AG04450 (cell line): ENCODE measurements at regions not wholly inside any gene's neighbourhood (a gene's known extent, or its start where the extent isn't known, plus 50 kb on each side); places are given as distances from the start of the nearest gene placed in this dataset.

Experiments used
- CTCF ChIA-PET: fragments of 300-600, 350-600 bp; formaldehyde crosslinking; extraction: SDS; loops from one replicate; lab custom pipeline; 2022; ENCODE audit warnings: antibody characterized with exemption, inconsistent platforms; lab: Charles Lee
- POLR2A ChIA-PET: fragments of 350-600 bp; formaldehyde crosslinking; extraction: SDS; loops from one replicate; lab custom pipeline; 2021; ENCODE audit warnings: antibody characterized with exemption, inconsistent platforms; lab: Yijun Ruan, JAX
- DNase-seq: peaks from one replicate; pipeline ENCODE4 v3.0.0-alpha.2; 2011; ENCODE audit warnings: low read depth, low spot score
- H3K27ac ChIP-seq: one replicate; pipeline ENCODE4 v1.5.1; 2012; ENCODE audit warnings: low read depth, low read length, control low read depth
- H3K27me3 ChIP-seq: one replicate; pipeline ENCODE4 v1.6.0; 2012; ENCODE audit warnings: low read length; ENCODE audit not compliant: control insufficient read depth, insufficient read depth
- H3K4me3 ChIP-seq: 2 replicates; pipeline ENCODE4 v1.5.1; 2011; ENCODE audit warnings: mild to moderate bottlenecking, low read depth, low read length, control low read depth
- H3K9me3 ChIP-seq: 2 replicates; pipeline ENCODE4 v1.5.1; 2012; ENCODE audit warnings: low read length; ENCODE audit not compliant: control insufficient read depth, insufficient read depth
- TF ChIP-seq, protein P1 (sequence below): IDR thresholded peaks from 2 replicates; pipeline ENCODE4 v1.5.1; 2011; ENCODE audit warnings: low read depth, low read length, control low read depth, inconsistent platforms

DNA sequence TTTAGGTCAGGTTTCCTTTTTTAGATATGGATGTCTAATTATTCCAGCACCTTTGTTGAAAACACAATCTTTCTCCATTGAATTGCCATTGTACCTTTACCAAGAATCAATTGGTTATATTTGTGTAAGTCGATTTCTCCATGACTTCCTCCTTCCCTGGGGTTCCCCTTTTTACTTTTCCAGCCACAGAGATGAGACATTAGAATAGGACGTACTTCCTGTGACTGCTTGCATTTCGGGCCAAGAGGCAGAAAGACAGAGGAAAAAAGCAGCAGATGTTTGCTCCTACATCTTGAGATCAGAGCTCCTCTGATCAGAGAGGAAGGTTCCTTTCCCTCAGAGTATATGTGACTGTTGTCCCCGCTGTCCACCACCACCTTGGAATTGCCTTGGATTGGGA is 453.7 kb upstream of the RGS6 start:
- Histone ChIP-seq H3K27me3 (no peaks in the 10 kb centered on the region), H3K9me3 (no peaks in the 10 kb centered on the region), H3K4me3 (no peak overlapping the region), H3K27ac (no peak overlapping the region)
- ChIA-PET POLR2A (interaction anchor here (0.7 kb wide), 1 partner anchor 236 kb away, joined by 3 read pairs; no protein-coding TSS in a partner anchor), CTCF (no interaction called here)
- no peak for DNase-seq
- TF ChIP-seq, protein P1, sequence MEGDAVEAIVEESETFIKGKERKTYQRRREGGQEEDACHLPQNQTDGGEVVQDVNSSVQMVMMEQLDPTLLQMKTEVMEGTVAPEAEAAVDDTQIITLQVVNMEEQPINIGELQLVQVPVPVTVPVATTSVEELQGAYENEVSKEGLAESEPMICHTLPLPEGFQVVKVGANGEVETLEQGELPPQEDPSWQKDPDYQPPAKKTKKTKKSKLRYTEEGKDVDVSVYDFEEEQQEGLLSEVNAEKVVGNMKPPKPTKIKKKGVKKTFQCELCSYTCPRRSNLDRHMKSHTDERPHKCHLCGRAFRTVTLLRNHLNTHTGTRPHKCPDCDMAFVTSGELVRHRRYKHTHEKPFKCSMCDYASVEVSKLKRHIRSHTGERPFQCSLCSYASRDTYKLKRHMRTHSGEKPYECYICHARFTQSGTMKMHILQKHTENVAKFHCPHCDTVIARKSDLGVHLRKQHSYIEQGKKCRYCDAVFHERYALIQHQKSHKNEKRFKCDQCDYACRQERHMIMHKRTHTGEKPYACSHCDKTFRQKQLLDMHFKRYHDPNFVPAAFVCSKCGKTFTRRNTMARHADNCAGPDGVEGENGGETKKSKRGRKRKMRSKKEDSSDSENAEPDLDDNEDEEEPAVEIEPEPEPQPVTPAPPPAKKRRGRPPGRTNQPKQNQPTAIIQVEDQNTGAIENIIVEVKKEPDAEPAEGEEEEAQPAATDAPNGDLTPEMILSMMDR, result no peak

GRCh38 chr14:71481021-71481654 is 451.1 kb upstream of the RGS6 start:
- Histone ChIP-seq H3K27me3 (no peaks in the 10 kb centered on the region), H3K4me3 (no peak overlapping the region), H3K9me3 (no peaks in the 10 kb centered on the region), H3K27ac (no peak overlapping the region)
- DNase-seq, result no peak
- TF ChIP-seq, protein P1, result no peak
- ChIA-PET CTCF (interaction anchor here (0.7 to 1.4 kb wide), 2 partner anchors 57 to 315 kb away, joined by 3 to 4 read pairs; no protein-coding TSS in a partner anchor), POLR2A (interaction anchor here (0.6 kb wide), 1 partner anchor 160 kb away, joined by 4 read pairs; no protein-coding TSS in a partner anchor)

DNA sequence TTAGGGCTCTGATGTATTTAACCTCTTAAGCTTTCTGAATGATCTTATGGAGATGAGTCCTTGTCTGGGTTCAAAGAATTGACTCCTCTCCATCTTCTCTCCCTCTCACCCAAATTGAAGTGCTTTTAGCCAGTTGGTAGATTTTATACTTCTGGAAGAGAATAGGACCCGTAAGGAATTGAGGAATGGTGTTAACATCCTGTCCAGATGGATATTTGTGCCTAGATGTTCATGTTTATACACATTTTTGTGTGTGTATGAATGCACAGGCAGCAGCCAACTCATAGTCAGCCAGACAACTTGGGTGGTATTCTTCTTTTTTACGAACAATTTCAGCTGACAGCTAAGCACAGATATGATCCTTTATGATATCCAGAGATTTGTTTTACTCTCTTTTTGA is 449.6 kb upstream of the RGS6 start:
- ChIA-PET CTCF (no interaction called here), POLR2A (no interaction called here)
- no peak overlapping the region for H3K27ac ChIP-seq
- TF ChIP-seq, protein P1, result no peak
- H3K27me3 ChIP-seq, result no peaks in the 10 kb centered on the region
- no peak for DNase-seq
- H3K9me3 ChIP-seq, result no peaks in the 10 kb centered on the region
- no peak overlapping the region for H3K4me3 ChIP-seq

GRCh38 chr14:71483154-71483553 is 449.1 kb upstream of the RGS6 start:
- no peaks in the 10 kb centered on the region for H3K9me3 ChIP-seq
- DNase-seq, result no peak
- no peaks in the 10 kb centered on the region for H3K27me3 ChIP-seq
- no peak overlapping the region for H3K27ac ChIP-seq
- CTCF ChIA-PET, result no interaction called here
- no peak overlapping the region for H3K4me3 ChIP-seq
- TF ChIP-seq, protein P1, result no peak
- POLR2A ChIA-PET, result no interaction called here

DNA sequence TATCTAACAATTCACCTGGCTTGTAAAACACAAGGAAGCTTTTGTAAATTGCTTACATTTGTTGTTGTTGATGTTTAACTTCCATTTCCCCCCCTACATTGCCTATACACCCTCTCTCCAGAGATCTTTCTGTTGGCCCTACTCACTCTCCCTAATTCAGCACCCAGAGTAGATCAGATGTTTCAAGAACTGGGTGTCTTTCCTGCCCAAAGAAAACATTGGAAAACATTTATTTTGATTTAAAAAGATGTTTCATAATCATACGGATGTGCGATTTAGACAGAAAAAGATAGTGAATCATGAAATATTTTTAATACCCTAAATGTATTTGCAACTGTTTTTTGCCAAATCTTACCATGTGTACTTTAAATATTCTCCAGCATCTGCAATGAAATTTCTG is 446.4 kb upstream of the RGS6 start:
- TF ChIP-seq, protein P1, result no peak
- Histone ChIP-seq H3K27ac (no peak overlapping the region), H3K4me3 (no peak overlapping the region), H3K9me3 (no peaks in the 10 kb centered on the region), H3K27me3 (no peaks in the 10 kb centered on the region)
- POLR2A ChIA-PET, result no interaction called here
- no peak for DNase-seq
- CTCF ChIA-PET, result interaction anchor here (0.9 kb wide), 1 partner anchor 16 kb away, joined by 5 read pairs; no protein-coding TSS in a partner anchor
